ENCODE measurements at regions not wholly inside any gene's neighbourhood (a gene's known extent, or its start where the extent isn't known, plus 50 kb on each side); places are given as distances from the start of the nearest gene placed in this dataset.

GRCh38 chr3:65070968-65071367 is 383.2 kb upstream of the ADAMTS9 start:
- TF ChIP-seq, protein P1, sequence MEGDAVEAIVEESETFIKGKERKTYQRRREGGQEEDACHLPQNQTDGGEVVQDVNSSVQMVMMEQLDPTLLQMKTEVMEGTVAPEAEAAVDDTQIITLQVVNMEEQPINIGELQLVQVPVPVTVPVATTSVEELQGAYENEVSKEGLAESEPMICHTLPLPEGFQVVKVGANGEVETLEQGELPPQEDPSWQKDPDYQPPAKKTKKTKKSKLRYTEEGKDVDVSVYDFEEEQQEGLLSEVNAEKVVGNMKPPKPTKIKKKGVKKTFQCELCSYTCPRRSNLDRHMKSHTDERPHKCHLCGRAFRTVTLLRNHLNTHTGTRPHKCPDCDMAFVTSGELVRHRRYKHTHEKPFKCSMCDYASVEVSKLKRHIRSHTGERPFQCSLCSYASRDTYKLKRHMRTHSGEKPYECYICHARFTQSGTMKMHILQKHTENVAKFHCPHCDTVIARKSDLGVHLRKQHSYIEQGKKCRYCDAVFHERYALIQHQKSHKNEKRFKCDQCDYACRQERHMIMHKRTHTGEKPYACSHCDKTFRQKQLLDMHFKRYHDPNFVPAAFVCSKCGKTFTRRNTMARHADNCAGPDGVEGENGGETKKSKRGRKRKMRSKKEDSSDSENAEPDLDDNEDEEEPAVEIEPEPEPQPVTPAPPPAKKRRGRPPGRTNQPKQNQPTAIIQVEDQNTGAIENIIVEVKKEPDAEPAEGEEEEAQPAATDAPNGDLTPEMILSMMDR (IDR thresholded peaks at IDR 0.05) = no peak
- no peak for DNase-seq (ENCODE audit: low spot score)
- Mint-ChIP-seq H3K4me3 (ENCODE audit: unreplicated experiment) (no peak overlapping the region), H3K36me3 (ENCODE audit: low read depth) (no peaks in the 10 kb centered on the region), H3K4me1 (ENCODE audit: low read depth) (no peaks in the 10 kb centered on the region), H3K27ac (ENCODE audit: unreplicated experiment) (no peak overlapping the region), H3K9me3 (ENCODE audit: low read depth) (peaks cover 11% of the 10 kb centered on the region), H3K27me3 (ENCODE audit: low read depth) (peaks cover 8% of the 10 kb centered on the region)

GRCh38 chr3:65060904-65061303 is 373.1 kb upstream of the ADAMTS9 start:
- Mint-ChIP-seq H3K36me3 (ENCODE audit: low read depth) (peaks cover 3% of the 10 kb centered on the region), H3K4me3 (ENCODE audit: unreplicated experiment) (no peak overlapping the region), H3K4me1 (ENCODE audit: low read depth) (no peaks in the 10 kb centered on the region), H3K27me3 (ENCODE audit: low read depth) (peaks cover 2% of the 10 kb centered on the region), H3K27ac (ENCODE audit: unreplicated experiment) (no peak overlapping the region), H3K9me3 (ENCODE audit: low read depth) (peaks cover 10% of the 10 kb centered on the region)
- TF ChIP-seq, protein P1 (IDR thresholded peaks at IDR 0.05) = no peak
- no peak for DNase-seq (ENCODE audit: low spot score)

DNA sequence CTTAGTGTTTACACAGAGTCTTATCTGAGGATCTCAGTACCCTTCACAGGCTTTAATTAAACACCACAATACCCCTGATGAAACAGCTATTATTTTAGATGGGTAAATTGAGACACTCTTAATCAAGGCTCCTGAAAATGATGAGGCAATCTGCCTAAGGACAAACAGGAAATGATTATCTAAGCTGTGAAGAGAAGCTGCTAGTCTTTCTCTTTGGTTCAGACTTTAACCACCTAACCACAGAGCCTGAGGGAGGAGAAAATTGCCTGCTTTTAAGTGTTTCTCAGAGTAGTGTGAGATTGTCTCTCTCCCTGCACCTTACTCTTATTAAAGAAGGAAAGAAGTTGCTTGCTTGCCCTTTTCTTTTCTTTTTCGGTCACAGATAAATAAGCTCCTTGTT is 364.3 kb upstream of the ADAMTS9 start:
- Mint-ChIP-seq H3K27me3 (ENCODE audit: low read depth) (peaks cover 1% of the 10 kb centered on the region), H3K27ac (ENCODE audit: unreplicated experiment) (no peak overlapping the region)
- DNase-seq (ENCODE audit: low spot score) = no peak

DNA sequence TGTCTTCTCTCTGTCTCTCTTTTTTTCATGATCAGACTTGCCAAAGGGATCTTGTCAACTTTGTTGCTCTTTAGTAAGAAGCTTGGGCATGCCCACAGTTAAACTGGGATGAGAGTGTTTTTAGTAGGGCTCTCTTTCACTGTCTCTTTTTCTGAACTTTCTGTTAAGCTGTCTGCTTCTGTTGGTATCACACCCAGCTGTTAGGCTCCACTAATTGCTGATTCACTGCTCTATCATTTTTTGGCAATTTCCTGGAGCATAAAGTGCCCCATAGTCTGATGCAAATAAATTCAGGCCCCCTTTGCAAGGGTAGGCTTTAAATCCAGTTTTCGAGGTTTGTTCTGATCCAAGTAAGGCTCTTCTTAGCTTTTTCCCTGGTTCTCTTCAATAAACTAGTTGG is 360.4 kb upstream of the ADAMTS9 start:
- no peak overlapping the region for H3K27ac Mint-ChIP-seq (ENCODE audit: unreplicated experiment)
- TF ChIP-seq, protein P1 (IDR thresholded peaks at IDR 0.05) = no peak
- peaks cover 17% of the 10 kb centered on the region for H3K9me3 Mint-ChIP-seq (ENCODE audit: low read depth)
- H3K27me3 Mint-ChIP-seq (ENCODE audit: low read depth) = no peaks in the 10 kb centered on the region
- no peaks in the 10 kb centered on the region for H3K4me1 Mint-ChIP-seq (ENCODE audit: low read depth)
- H3K36me3 Mint-ChIP-seq (ENCODE audit: low read depth) = no peaks in the 10 kb centered on the region
- DNase-seq (ENCODE audit: low spot score) = no peak
- no peak overlapping the region for H3K4me3 Mint-ChIP-seq (ENCODE audit: unreplicated experiment)

More for the DNA sequence above, 364.3 kb upstream of the ADAMTS9 start:
- Mint-ChIP-seq H3K4me3 (ENCODE audit: unreplicated experiment) (no peak overlapping the region), H3K9me3 (ENCODE audit: low read depth) (peaks cover 15% of the 10 kb centered on the region), H3K4me1 (ENCODE audit: low read depth) (no peaks in the 10 kb centered on the region), H3K36me3 (ENCODE audit: low read depth) (peaks cover 5% of the 10 kb centered on the region)
- TF ChIP-seq, protein P1 (IDR thresholded peaks at IDR 0.05) = no peak

DNA sequence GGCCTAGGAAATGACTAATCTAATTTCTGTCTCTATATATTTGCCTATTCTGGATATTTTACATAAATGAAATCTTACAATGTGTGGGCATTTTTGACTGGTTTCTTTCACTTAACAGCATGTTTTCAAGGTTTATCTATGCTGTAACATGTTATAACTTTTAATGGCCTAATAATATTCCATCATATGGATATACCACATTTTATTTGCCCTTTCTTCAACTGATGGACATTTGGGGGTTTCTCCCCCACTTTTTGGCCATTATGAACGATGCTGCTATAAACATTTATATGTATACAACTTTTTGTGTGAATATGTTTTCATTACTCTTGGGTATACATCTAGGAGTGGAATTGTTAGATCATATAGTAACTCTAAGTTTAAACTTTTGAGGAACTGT is 357.3 kb upstream of the ADAMTS9 start:
- Mint-ChIP-seq H3K9me3 (ENCODE audit: low read depth) (peaks cover 17% of the 10 kb centered on the region), H3K27me3 (ENCODE audit: low read depth) (no peaks in the 10 kb centered on the region), H3K27ac (ENCODE audit: unreplicated experiment) (no peak overlapping the region), H3K4me3 (ENCODE audit: unreplicated experiment) (no peak overlapping the region), H3K4me1 (ENCODE audit: low read depth) (no peaks in the 10 kb centered on the region), H3K36me3 (ENCODE audit: low read depth) (no peaks in the 10 kb centered on the region)
- no peak for DNase-seq (ENCODE audit: low spot score)
- TF ChIP-seq, protein P1 (IDR thresholded peaks at IDR 0.05) = no peak
